ENCODE measurements at regions not wholly inside any gene's neighbourhood (a gene's known extent, or its start where the extent isn't known, plus 50 kb on each side); places are given as distances from the start of the nearest gene placed in this dataset.
"Not testable (repeated sequence)": the region's sequence is repeated elsewhere in the genome, so short reads cannot be mapped to it uniquely, and the experiment has no call there.

DNA sequence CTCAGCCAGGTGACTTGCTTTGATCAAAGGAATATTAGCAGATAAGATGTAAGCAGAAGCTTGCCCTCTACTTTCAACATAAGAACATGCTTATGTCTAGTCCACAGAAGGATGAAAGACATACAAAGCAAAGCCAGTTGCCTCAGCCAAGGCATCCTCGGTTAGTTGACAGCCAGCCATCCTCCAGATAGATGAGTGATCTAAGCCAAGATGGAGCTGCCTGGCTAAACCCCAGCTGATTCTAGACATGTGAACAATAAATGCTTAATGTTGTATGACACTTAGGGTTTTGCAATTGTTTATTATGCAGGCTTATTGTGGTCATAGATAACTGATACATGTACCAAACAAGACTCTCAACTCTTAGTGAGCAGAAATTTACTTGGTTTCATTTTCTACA, 157.6 kb upstream of the TMTC2 start:
- no peak for DNase-seq (ENCODE audit: insufficient read length, low spot score)
- no peak for FAIRE-seq

DNA sequence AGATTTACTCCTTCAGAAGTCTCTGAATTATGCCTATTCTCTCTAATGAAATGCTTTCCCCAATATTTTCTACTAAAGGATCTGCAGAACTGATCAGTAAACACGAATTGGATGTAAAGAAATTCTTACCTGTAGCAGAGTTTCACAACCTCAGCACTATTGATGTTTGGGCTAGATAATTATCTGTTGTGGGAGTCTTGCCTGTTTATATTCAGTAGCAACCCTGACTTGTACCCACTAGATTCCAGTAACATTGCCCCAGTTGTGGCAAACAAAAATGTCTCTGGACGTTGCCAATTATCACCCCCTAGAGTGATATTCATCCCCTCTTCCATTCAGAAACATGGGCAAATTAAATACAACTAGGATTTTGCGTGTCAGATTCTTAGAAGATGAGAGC, 156.8 kb upstream of the TMTC2 start:
- no peak for DNase-seq (ENCODE audit: insufficient read length, low spot score)
- no peak for FAIRE-seq

DNA sequence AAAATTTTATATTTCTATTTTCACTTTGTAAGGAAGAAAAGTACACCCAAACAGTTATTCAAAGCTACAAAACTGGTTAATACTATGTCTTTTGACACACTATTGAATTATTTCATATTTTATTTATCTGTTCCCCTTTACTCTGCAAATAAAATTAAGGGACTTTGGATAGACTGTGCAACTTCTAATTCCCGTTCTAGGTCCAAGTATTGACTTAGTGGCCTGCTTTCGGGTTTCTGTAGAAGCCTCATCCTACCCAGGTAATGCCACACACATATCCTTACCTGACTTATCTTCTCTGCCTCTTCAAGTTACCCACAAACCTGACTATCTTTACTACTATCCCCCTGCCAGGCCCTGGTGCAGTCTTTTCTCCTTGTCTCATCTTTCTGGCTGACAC, 156.3 kb upstream of the TMTC2 start:
- DNase-seq (ENCODE audit: insufficient read length, low spot score) (no peak), FAIRE-seq (no peak)

DNA sequence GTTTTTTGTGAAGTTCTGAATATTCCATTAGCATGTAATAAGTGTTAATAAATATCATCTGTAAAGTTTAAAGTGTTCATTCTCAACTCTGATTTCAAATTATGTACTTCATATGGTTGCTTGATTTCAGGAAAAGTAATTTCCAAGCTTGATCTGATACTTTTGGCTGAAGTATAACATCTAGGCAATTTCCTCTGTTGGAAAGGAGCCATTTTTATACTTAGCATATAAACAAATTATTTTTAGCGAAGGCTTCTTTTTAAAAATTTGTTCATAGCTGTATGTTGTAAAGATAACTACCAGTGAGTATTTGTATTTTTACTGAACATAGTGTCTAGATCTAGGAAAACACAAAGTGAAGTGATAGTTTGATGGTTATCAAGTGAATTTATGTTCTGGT, 153.4 kb upstream of the TMTC2 start:
- no peak for FAIRE-seq
- no peak for DNase-seq (ENCODE audit: insufficient read length, low spot score)

- DNase-seq (ENCODE audit: insufficient read length, low spot score) (no peak), FAIRE-seq (no peak)
Observed at GRCh38 chr12:82537436-82537835, 149.3 kb upstream of the TMTC2 start.

DNA sequence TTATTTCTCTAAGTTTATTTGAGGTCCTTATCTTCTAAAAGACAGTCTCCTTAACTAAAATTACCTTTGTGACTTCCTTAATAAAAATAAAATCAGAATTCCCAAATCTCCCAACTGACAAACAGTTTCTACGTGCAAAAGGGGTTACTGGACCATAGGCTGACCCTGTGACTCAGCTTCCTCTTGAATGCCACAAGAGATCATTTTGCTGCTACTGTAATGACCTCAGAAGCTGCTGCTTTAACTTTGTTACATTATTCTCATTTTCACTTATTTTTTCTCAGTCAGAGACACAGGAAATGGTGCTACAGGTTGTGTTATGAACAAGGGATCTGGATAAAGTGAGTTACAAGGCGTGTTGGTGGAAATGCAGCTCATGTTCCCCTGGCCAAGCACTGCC, 132.2 kb upstream of the TMTC2 start:
- DNase-seq (ENCODE audit: insufficient read length, low spot score) (no peak), FAIRE-seq (no peak)

DNA sequence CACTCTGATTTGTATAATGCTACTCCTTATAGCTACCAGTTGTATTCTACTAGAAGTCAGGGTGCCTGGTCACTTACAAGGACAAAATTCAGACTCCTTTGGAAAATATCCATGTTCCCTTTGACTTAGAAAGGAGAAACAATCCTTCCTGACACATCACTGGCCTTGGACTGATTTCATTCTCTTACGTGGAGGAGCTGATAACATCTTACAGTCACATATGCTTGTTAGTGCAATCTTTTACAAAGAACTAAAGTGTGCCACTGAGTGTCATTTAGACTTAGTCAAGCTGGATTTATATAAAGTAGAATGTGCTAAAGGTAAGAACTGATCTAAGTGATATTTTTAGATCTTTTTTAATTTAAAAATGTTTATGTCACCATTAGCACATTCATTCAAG, 131.0 kb upstream of the TMTC2 start:
- FAIRE-seq (no peak), DNase-seq (ENCODE audit: insufficient read length, low spot score) (no peak)

GRCh38 chr12:82565966-82566365, 120.7 kb upstream of the TMTC2 start:
- no peak for DNase-seq (ENCODE audit: insufficient read length, low spot score)
- no peak for FAIRE-seq

DNA sequence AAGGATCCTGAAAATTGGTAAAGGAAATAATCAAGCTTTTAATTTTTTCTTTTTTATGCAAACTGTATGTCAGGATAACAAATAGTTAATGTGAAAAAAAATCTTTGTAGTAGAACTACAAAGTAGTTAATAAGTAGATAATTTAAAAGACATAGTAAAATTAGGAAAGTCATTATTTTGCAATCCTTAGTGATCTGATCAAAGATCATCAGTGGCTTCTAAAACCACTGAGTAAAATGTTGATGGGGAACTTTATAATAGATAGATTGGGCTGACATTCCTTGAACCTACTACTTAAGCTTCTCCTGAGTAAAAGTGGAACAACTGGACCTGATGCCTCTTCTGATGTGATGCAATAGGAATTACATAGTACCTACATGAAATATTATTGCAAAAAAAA, 119.0 kb upstream of the TMTC2 start:
- DNase-seq (ENCODE audit: insufficient read length, low spot score), result no peak
- no peak for FAIRE-seq

- FAIRE-seq, result no peak
Observed at GRCh38 chr12:82574191-82574590, 112.5 kb upstream of the TMTC2 start.

DNA sequence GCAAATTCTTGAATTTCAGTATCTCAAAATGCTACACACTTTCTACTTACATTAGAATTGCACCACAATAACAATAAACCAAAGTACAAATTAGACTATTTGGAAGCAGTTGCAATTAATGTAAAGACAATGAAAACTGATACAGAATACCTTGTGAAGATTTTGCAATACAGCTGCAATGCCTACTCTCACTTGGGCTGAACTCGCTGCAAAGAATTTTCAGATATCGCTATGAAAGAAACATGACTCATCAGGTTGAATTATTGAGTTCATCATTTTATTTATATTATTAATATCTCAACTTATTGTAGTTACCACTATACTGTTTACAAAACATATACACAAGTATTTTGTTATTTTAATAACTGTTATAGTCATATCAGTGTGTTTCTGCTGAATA, 108.0 kb upstream of the TMTC2 start:
- FAIRE-seq, result no peak
- DNase-seq (ENCODE audit: insufficient read length, low spot score), result no peak

More at GRCh38 chr12:82574191-82574590, 112.5 kb upstream of the TMTC2 start:
- DNase-seq (ENCODE audit: insufficient read length, low spot score), result no peak

DNA sequence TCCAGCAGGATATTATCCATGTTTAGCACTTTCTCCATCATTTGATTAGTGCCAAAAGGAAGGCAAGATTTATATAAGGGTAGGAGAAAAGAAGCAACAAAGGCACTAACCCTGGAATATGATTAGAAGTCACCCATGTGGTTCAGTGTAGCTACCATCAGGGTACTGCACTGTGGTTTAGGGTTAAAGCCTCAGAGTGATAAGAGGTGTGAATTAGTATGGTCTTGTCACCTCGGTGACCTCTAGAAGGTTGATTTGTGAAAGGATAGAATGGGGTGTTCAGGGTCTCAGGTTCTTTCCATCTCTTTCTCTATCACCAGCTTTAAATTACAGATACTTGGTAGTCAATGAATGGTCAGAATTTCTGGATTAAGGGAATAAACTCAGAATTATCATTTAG, 103.0 kb upstream of the TMTC2 start:
- FAIRE-seq (no peak), DNase-seq (ENCODE audit: insufficient read length, low spot score) (no peak)

- FAIRE-seq, result no peak
- no peak for DNase-seq (ENCODE audit: insufficient read length, low spot score)
Observed at GRCh38 chr12:82593143-82593542, 93.6 kb upstream of the TMTC2 start.

- no peak for DNase-seq (ENCODE audit: insufficient read length, low spot score)
- FAIRE-seq, result no peak
Observed at GRCh38 chr12:82593901-82594396, 92.8 kb upstream of the TMTC2 start.

- FAIRE-seq, result no peak
Observed at GRCh38 chr12:82595941-82596340, 90.8 kb upstream of the TMTC2 start.

GRCh38 chr12:82596483-82596882, 90.2 kb upstream of the TMTC2 start:
- DNase-seq (ENCODE audit: insufficient read length, low spot score) (no peak), FAIRE-seq (no peak)

More at GRCh38 chr12:82595941-82596340, 90.8 kb upstream of the TMTC2 start:
- DNase-seq (ENCODE audit: insufficient read length, low spot score), result no peak

DNA sequence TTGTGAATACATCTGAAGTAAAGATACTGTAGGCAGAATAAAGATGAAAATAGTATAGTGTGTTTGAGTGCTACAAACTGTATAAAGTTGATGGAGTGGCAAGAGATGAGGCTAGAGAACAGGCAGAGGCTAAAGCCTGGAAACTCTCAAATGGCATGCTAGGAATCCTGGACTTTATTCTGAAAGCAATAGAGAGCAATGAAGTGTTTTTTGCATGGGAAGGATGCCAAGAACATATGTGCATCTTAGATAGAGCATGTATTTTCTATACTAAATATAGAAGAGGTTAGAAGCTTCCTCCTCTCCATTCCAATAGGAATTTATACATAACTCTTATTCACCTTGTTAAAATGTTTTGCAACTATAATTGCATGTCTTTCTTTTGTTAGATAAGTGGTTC, 86.3 kb upstream of the TMTC2 start:
- DNase-seq (ENCODE audit: insufficient read length, low spot score) (no peak), FAIRE-seq (no peak)

DNA sequence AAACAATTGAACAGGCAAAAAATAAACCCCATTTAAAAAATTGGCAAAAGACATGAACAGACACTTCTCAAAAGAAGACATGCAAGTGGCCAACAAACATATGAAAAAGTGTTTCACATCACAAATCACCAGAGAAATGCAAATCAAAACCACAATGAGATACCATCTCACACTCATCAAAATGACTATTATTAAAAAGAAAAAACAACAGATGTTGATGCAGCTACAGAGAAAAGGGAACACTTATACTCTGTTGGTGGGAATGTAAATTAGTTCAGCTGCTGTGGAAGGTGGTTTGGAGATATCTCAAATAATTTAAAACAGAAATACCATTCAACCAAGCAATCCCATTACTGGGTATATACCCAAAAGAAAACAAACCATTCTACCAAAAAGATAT, 83.1 kb upstream of the TMTC2 start:
- not testable (repeated sequence) for FAIRE-seq; DNase-seq (ENCODE audit: insufficient read length, low spot score)

GRCh38 chr12:82605115-82605514, 81.6 kb upstream of the TMTC2 start:
- FAIRE-seq, result no peak

DNA sequence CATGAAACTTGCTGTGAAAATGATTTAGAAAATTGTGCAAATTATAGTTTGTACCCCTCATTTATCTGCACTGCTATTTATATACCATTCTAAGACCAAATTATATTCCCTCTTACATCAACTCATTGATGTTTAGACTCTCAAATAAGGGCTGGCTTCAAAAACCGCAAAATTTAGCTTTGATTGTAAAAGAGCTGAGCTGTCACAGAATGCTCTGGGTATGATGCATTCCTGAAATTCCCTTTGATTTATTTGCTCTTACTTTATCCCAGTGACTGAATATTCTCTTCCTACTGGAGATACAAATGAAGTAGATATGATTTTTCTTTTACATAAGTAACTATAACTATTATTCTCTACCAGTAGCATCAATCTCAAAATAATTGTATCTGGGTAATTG, 78.0 kb upstream of the TMTC2 start:
- peak; percentile 2 for DNase-seq (ENCODE audit: insufficient read length, low spot score)
- FAIRE-seq, result no peak

More at GRCh38 chr12:82605115-82605514, 81.6 kb upstream of the TMTC2 start:
- DNase-seq (ENCODE audit: insufficient read length, low spot score), result no peak

- FAIRE-seq (no peak), DNase-seq (ENCODE audit: insufficient read length, low spot score) (no peak)
Observed at GRCh38 chr12:82609234-82609914, 77.3 kb upstream of the TMTC2 start.

GRCh38 chr12:82619644-82620043, 67.1 kb upstream of the TMTC2 start:
- FAIRE-seq (no peak), DNase-seq (ENCODE audit: insufficient read length, low spot score) (no peak)

GRCh38 chr12:82620917-82621316, 65.8 kb upstream of the TMTC2 start:
- DNase-seq (ENCODE audit: insufficient read length, low spot score) (no peak), FAIRE-seq (no peak)
